Upper lobe of right lung (tissue), 1 donor: ENCODE measurements at regions not wholly inside any gene's neighbourhood (a gene's known extent, or its start where the extent isn't known, plus 50 kb on each side); places are given as distances from the start of the nearest gene placed in this dataset.

ENCODE experiments used
- ATAC-seq: fragments of 200-7000 bp; cut with Tn5 transposase; one replicate; pipeline ENCODE4 v1.9.1; 2020; ENCODE audit warnings: mild to moderate bottlenecking, moderate library complexity
- DNase-seq: peaks from one replicate; pipeline ENCODE4 v3.0.0-alpha.2; 2020
- H3K27ac ChIP-seq: fragments of 200-600 bp; one replicate; pipeline ENCODE4 v1.8.0; 2022
- H3K27me3 ChIP-seq: fragments of 200-600 bp; one replicate; pipeline ENCODE4 v1.8.0; 2022; ENCODE audit warnings: mild to moderate bottlenecking
- H3K36me3 ChIP-seq: fragments of 200-600 bp; one replicate; pipeline ENCODE4 v1.8.0; 2022
- H3K4me1 ChIP-seq: fragments of 200-600 bp; one replicate; pipeline ENCODE4 v1.8.0; 2022
- H3K4me3 ChIP-seq: fragments of 200-600 bp; one replicate; pipeline ENCODE4 v1.8.0; 2022; ENCODE audit warnings: mild to moderate bottlenecking
- H3K9me3 ChIP-seq: fragments of 200-600 bp; one replicate; pipeline ENCODE4 v1.8.0; 2022
- intact Hi-C: fragments of 100-400 bp; cut with DNase I; formaldehyde crosslinking; loops from one replicate; pipeline ENCODE4 v1.11.0; 2022
- TF ChIP-seq, protein P1 (sequence below): fragments of 200-600 bp; IDR thresholded peaks from one replicate; pipeline ENCODE4 v1.8.0; 2022; ENCODE audit warnings: antibody characterized with exemption
- donor health status: DM: no; HTN: yes; CAD: no; lungs with severe emphysema.

DNA sequence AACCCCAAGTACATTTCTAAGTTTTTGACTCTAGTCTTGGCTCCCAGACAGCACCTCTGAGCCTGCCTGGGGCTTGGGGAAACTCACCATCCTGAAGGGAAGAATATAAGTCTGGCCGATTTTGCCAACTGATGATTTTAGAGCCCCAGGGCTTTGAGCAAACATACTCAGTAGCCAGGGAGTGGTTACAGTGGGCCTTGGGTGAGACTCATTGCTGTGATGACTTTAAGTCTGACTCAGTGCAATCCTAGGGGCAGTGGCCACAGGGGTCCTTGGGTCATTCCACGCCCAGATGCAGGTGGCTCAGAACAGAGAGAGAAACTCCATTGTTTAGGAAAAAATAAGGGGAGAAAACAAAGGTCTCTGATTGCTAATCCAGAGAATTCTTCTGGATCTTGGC is 312.0 kb upstream of the EDIL3 start:
- TF ChIP-seq, protein P1, sequence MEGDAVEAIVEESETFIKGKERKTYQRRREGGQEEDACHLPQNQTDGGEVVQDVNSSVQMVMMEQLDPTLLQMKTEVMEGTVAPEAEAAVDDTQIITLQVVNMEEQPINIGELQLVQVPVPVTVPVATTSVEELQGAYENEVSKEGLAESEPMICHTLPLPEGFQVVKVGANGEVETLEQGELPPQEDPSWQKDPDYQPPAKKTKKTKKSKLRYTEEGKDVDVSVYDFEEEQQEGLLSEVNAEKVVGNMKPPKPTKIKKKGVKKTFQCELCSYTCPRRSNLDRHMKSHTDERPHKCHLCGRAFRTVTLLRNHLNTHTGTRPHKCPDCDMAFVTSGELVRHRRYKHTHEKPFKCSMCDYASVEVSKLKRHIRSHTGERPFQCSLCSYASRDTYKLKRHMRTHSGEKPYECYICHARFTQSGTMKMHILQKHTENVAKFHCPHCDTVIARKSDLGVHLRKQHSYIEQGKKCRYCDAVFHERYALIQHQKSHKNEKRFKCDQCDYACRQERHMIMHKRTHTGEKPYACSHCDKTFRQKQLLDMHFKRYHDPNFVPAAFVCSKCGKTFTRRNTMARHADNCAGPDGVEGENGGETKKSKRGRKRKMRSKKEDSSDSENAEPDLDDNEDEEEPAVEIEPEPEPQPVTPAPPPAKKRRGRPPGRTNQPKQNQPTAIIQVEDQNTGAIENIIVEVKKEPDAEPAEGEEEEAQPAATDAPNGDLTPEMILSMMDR = no peak
- ATAC-seq = no peak
- H3K27me3 ChIP-seq = no peaks in the 10 kb centered on the region
- no peaks in the 10 kb centered on the region for H3K36me3 ChIP-seq
- no peaks in the 10 kb centered on the region for H3K4me1 ChIP-seq
- intact Hi-C loops = no loop called here
- no peak overlapping the region for H3K4me3 ChIP-seq
- no peaks in the 10 kb centered on the region for H3K9me3 ChIP-seq
- DNase-seq = no peak
- no peak overlapping the region for H3K27ac ChIP-seq

DNA sequence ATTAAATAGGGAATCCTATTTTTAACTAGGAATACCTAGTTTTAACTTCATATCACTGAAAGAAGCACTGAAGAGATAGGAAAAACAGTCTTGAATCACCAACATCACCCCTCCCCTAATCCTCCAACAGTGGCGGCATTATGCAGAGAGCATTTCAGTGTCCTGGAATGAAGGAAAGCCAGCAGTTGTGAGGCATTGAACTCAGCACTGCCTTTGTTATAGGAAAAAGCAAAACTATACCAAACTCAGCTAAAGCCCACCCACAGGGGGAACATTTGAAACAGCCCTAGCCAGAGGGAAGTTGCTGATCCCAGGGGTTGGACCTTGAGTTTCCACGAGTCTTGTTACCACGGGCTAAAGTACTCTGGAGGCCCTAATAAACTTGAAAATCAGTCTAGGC is 310.6 kb upstream of the EDIL3 start:
- TF ChIP-seq, protein P1 = no peak
- intact Hi-C loops = no loop called here
- H3K9me3 ChIP-seq = no peaks in the 10 kb centered on the region
- H3K36me3 ChIP-seq = no peaks in the 10 kb centered on the region
- H3K27me3 ChIP-seq = no peaks in the 10 kb centered on the region
- H3K27ac ChIP-seq = no peak overlapping the region
- H3K4me1 ChIP-seq = no peaks in the 10 kb centered on the region
- no peak overlapping the region for H3K4me3 ChIP-seq
- ATAC-seq = no peak
- DNase-seq = no peak

DNA sequence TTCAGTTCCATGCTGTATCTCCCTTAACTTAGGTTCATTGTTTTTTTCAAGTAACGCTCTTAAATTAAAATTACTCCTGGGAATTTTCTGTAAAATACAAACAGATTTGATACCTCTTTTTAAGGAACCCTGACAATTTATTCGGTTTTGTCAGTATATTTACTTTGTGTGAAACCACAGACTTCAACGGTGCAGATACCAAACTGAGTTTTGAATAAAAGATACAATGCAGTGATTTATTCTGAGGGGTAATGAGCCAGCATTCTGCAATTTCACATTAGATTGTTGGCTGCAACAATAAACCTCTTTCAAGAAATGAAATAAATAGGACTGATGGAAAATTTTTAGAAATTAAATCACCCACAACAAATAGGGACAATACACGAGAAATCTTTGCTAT is 308.6 kb upstream of the EDIL3 start:
- Histone ChIP-seq H3K36me3 (no peaks in the 10 kb centered on the region), H3K27ac (no peak overlapping the region), H3K4me3 (no peak overlapping the region), H3K27me3 (no peaks in the 10 kb centered on the region), H3K9me3 (no peaks in the 10 kb centered on the region), H3K4me1 (no peaks in the 10 kb centered on the region)
- DNase-seq = no peak
- TF ChIP-seq, protein P1 = no peak
- intact Hi-C loops = no loop called here
- no peak for ATAC-seq

DNA sequence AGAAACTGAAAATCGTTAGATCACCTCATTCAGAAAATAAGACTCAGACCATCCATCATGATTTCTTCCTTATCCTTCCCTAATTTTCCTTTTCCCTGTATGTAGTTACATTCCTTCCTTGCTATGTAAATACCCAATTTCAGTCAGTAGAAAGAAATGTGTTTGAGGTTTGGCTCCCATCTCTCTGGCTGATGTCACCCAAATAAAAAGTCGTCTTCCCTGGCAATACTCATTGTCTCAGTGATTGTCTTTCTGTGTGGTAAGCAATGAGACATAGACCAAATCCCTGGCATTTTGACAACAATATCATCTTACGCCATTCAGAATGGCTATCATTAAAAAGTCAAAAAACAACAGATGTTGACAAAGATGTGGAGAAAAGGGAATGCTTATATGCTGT is 303.9 kb upstream of the EDIL3 start:
- TF ChIP-seq, protein P1 = no peak
- no peaks in the 10 kb centered on the region for H3K27me3 ChIP-seq
- ATAC-seq (no peak), DNase-seq (no peak)
- no peak overlapping the region for H3K27ac ChIP-seq
- no peak overlapping the region for H3K4me3 ChIP-seq
- intact Hi-C loops = no loop called here
- H3K4me1 ChIP-seq = no peaks in the 10 kb centered on the region
- no peaks in the 10 kb centered on the region for H3K9me3 ChIP-seq
- no peaks in the 10 kb centered on the region for H3K36me3 ChIP-seq

DNA sequence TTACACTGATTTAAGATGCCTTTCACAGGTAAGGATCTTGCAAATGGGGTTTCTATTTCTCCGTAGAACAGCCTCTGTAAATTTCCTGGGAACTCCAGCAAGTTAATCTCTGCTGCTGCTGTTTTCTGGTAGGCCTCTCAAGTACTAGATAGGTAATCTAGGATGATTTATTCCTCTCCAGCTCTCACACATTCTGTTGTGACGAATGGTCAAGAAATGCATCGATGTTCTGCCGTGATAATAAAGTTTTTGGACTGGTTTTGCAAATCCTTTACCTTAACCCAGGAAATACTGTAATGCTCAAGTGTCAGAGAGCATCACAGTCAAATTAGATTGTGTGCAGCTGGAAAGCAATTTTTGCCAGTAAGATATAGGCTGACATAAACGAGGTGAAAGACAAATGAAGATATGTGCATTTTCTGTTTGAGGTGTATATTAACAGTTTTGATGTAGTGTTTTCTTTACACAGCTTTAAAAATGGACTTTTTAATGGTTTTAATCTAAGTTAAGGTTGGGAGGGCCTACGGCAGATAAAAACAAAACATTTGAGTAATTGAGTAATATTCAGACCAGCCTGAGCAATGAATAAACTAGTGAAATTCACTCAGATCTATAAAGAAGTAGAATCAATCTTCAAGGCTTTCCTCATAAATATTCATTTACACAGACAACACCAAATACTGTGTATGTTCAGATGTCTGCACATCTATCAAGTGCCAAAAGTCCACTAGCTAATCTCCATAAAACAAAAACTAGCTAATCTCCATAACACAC is 300.6 kb upstream of the EDIL3 start:
- Histone ChIP-seq H3K36me3 (no peaks in the 10 kb centered on the region), H3K4me3 (no peak overlapping the region), H3K27ac (no peak overlapping the region), H3K4me1 (no peaks in the 10 kb centered on the region), H3K27me3 (no peaks in the 10 kb centered on the region), H3K9me3 (no peaks in the 10 kb centered on the region)
- no peak for ATAC-seq
- TF ChIP-seq, protein P1 = no peak
- no peak for DNase-seq
- intact Hi-C loops = no loop called here

DNA sequence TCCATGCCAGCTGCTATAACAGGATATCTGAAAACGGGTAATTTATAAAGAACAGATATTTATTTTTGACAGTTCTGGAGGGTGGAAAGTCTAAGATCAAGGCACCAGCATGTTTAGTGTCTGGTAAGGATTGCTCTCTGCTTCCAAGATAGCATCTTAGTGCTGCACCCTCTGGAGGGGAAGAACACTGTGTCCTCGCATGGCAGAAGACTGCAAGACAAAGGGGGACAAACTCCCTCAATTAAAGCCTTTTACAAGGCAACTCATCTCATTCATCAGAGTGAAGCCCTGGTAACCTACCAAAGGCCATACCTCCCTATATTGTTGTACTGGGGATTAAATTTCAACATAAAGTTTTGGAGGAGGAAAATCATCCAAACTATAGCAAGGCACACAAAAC is 298.9 kb upstream of the EDIL3 start:
- TF ChIP-seq, protein P1 = no peak
- H3K9me3 ChIP-seq = no peaks in the 10 kb centered on the region
- intact Hi-C loops = no loop called here
- H3K4me1 ChIP-seq = no peaks in the 10 kb centered on the region
- no peak overlapping the region for H3K27ac ChIP-seq
- H3K4me3 ChIP-seq = no peak overlapping the region
- ATAC-seq (no peak), DNase-seq (no peak)
- no peaks in the 10 kb centered on the region for H3K36me3 ChIP-seq
- H3K27me3 ChIP-seq = no peaks in the 10 kb centered on the region
